ENCODE measurements at regions not wholly inside any gene's neighbourhood (a gene's known extent, or its start where the extent isn't known, plus 50 kb on each side); places are given as distances from the start of the nearest gene placed in this dataset.
A peak's percentile ranks its signal among the peaks of the same experiment; 100 is the strongest.

GRCh38 chr3:158882445-158882844, 80.6 kb downstream of the MFSD1 start:
- peaks cover 11% of the 10 kb centered on the region for H3K9me3 Mint-ChIP-seq
- no peaks in the 10 kb centered on the region for H3K4me1 Mint-ChIP-seq
- peaks cover 14% of the 10 kb centered on the region for H3K36me3 Mint-ChIP-seq
- no peak for ATAC-seq
- no peak overlapping the region for H3K4me3 Mint-ChIP-seq
- H3K27ac Mint-ChIP-seq: no peak overlapping the region
- H3K27me3 Mint-ChIP-seq: no peaks in the 10 kb centered on the region

- Mint-ChIP-seq H3K27ac (no peak overlapping the region), H3K27me3 (no peaks in the 10 kb centered on the region), H3K4me3 (no peak overlapping the region), H3K4me1 (no peaks in the 10 kb centered on the region), H3K9me3 (no peaks in the 10 kb centered on the region), H3K36me3 (no peaks in the 10 kb centered on the region)
- no peak for ATAC-seq
Observed at GRCh38 chr3:158896729-158897128, 94.9 kb downstream of the MFSD1 start.

GRCh38 chr3:158906749-158907148, 104.9 kb downstream of the MFSD1 start:
- H3K4me3 Mint-ChIP-seq: no peak overlapping the region
- H3K4me1 Mint-ChIP-seq: no peaks in the 10 kb centered on the region

GRCh38 chr3:158908187-158908734, 106.4 kb downstream of the MFSD1 start:
- no peak overlapping the region for H3K27ac Mint-ChIP-seq
- H3K9me3 Mint-ChIP-seq: no peaks in the 10 kb centered on the region
- H3K4me3 Mint-ChIP-seq: no peak overlapping the region
- peaks cover 13% of the 10 kb centered on the region for H3K27me3 Mint-ChIP-seq
- H3K4me1 Mint-ChIP-seq: no peaks in the 10 kb centered on the region
- ATAC-seq: no peak
- H3K36me3 Mint-ChIP-seq: no peaks in the 10 kb centered on the region

More at GRCh38 chr3:158906749-158907148, 104.9 kb downstream of the MFSD1 start:
- no peaks in the 10 kb centered on the region for H3K36me3 Mint-ChIP-seq
- H3K9me3 Mint-ChIP-seq: no peaks in the 10 kb centered on the region
- no peak for ATAC-seq
- no peak overlapping the region for H3K27ac Mint-ChIP-seq
- H3K27me3 Mint-ChIP-seq: peaks cover 13% of the 10 kb centered on the region

GRCh38 chr3:158909870-158910269, 108.0 kb downstream of the MFSD1 start:
- Mint-ChIP-seq H3K4me3 (no peak overlapping the region), H3K27me3 (peaks cover 13% of the 10 kb centered on the region), H3K4me1 (no peaks in the 10 kb centered on the region), H3K9me3 (no peaks in the 10 kb centered on the region), H3K27ac (no peak overlapping the region), H3K36me3 (no peaks in the 10 kb centered on the region)
- ATAC-seq: no peak

- no peak overlapping the region for H3K4me3 Mint-ChIP-seq
- no peak overlapping the region for H3K27ac Mint-ChIP-seq
- no peak for ATAC-seq
- H3K27me3 Mint-ChIP-seq: peaks cover 13% of the 10 kb centered on the region
- H3K9me3 Mint-ChIP-seq: no peaks in the 10 kb centered on the region
- no peaks in the 10 kb centered on the region for H3K36me3 Mint-ChIP-seq
- no peaks in the 10 kb centered on the region for H3K4me1 Mint-ChIP-seq
Observed at GRCh38 chr3:158911586-158911985, 109.7 kb downstream of the MFSD1 start.

- no peak for ATAC-seq
- H3K4me1 Mint-ChIP-seq: no peaks in the 10 kb centered on the region
- peaks cover 7% of the 10 kb centered on the region for H3K27me3 Mint-ChIP-seq
- H3K36me3 Mint-ChIP-seq: no peaks in the 10 kb centered on the region
- no peak overlapping the region for H3K27ac Mint-ChIP-seq
- H3K4me3 Mint-ChIP-seq: no peak overlapping the region
- H3K9me3 Mint-ChIP-seq: no peaks in the 10 kb centered on the region
Observed at GRCh38 chr3:158912188-158912587, 110.3 kb downstream of the MFSD1 start.

GRCh38 chr3:158912621-158913020, 110.8 kb downstream of the MFSD1 start:
- no peak overlapping the region for H3K27ac Mint-ChIP-seq
- no peaks in the 10 kb centered on the region for H3K9me3 Mint-ChIP-seq
- H3K27me3 Mint-ChIP-seq: peaks cover 3% of the 10 kb centered on the region
- H3K36me3 Mint-ChIP-seq: no peaks in the 10 kb centered on the region
- no peaks in the 10 kb centered on the region for H3K4me1 Mint-ChIP-seq
- H3K4me3 Mint-ChIP-seq: no peak overlapping the region
- ATAC-seq: no peak

- Mint-ChIP-seq H3K27ac (no peak overlapping the region), H3K4me3 (no peak overlapping the region), H3K27me3 (no peaks in the 10 kb centered on the region), H3K4me1 (no peaks in the 10 kb centered on the region), H3K36me3 (no peaks in the 10 kb centered on the region), H3K9me3 (no peaks in the 10 kb centered on the region)
- ATAC-seq: peak; percentile 31
Observed at GRCh38 chr3:158916111-158916510, 114.3 kb downstream of the MFSD1 start.

- Mint-ChIP-seq H3K27me3 (no peaks in the 10 kb centered on the region), H3K36me3 (no peaks in the 10 kb centered on the region), H3K4me3 (no peak overlapping the region), H3K9me3 (no peaks in the 10 kb centered on the region), H3K4me1 (no peaks in the 10 kb centered on the region), H3K27ac (no peak overlapping the region)
- peak; percentile 37 for ATAC-seq
Observed at GRCh38 chr3:158918008-158918407, 116.2 kb downstream of the MFSD1 start.

GRCh38 chr3:158918451-158918850, 116.6 kb downstream of the MFSD1 start:
- no peaks in the 10 kb centered on the region for H3K36me3 Mint-ChIP-seq
- no peaks in the 10 kb centered on the region for H3K4me1 Mint-ChIP-seq
- no peaks in the 10 kb centered on the region for H3K27me3 Mint-ChIP-seq
- no peak overlapping the region for H3K4me3 Mint-ChIP-seq
- no peaks in the 10 kb centered on the region for H3K9me3 Mint-ChIP-seq
- ATAC-seq: no peak
- no peak overlapping the region for H3K27ac Mint-ChIP-seq

- Mint-ChIP-seq H3K9me3 (no peaks in the 10 kb centered on the region), H3K4me1 (no peaks in the 10 kb centered on the region), H3K27ac (no peak overlapping the region), H3K36me3 (no peaks in the 10 kb centered on the region), H3K4me3 (no peak overlapping the region), H3K27me3 (no peaks in the 10 kb centered on the region)
- ATAC-seq: no peak
Observed at GRCh38 chr3:158920371-158920770, 118.5 kb downstream of the MFSD1 start.

- Mint-ChIP-seq H3K4me1 (no peaks in the 10 kb centered on the region), H3K27ac (no peak overlapping the region), H3K4me3 (no peak overlapping the region), H3K27me3 (peaks cover 10% of the 10 kb centered on the region), H3K9me3 (peaks cover 3% of the 10 kb centered on the region), H3K36me3 (no peaks in the 10 kb centered on the region)
- no peak for ATAC-seq
Observed at GRCh38 chr3:158925021-158925420, 123.2 kb downstream of the MFSD1 start.

- Mint-ChIP-seq H3K27me3 (peaks cover 10% of the 10 kb centered on the region), H3K36me3 (no peaks in the 10 kb centered on the region), H3K4me3 (no peak overlapping the region), H3K4me1 (no peaks in the 10 kb centered on the region), H3K27ac (no peak overlapping the region), H3K9me3 (peaks cover 3% of the 10 kb centered on the region)
- no peak for ATAC-seq
Observed at GRCh38 chr3:158925828-158926494, 124.1 kb downstream of the MFSD1 start.

GRCh38 chr3:158935846-158936245, 134.0 kb downstream of the MFSD1 start:
- no peak for ATAC-seq
- H3K9me3 Mint-ChIP-seq: peaks cover 5% of the 10 kb centered on the region
- H3K27ac Mint-ChIP-seq: no peak overlapping the region
- H3K4me1 Mint-ChIP-seq: no peaks in the 10 kb centered on the region
- H3K4me3 Mint-ChIP-seq: no peak overlapping the region
- peaks cover 9% of the 10 kb centered on the region for H3K27me3 Mint-ChIP-seq
- H3K36me3 Mint-ChIP-seq: no peaks in the 10 kb centered on the region

- Mint-ChIP-seq H3K4me3 (no peak overlapping the region), H3K9me3 (peaks cover 5% of the 10 kb centered on the region), H3K36me3 (no peaks in the 10 kb centered on the region), H3K4me1 (no peaks in the 10 kb centered on the region), H3K27ac (no peak overlapping the region), H3K27me3 (peaks cover 9% of the 10 kb centered on the region)
- no peak for ATAC-seq
Observed at GRCh38 chr3:158936530-158937113, 134.8 kb downstream of the MFSD1 start.

Data from stimulated activated memory B cell treated with anti-CD40 and anti-IgM and Interleukin-4, amounts not matched to agents 10 μg/mL and 1 μg/mL and 100 μg/mL, for 72 hours (primary cell).